Gastroesophageal sphincter (tissue), 2 donors: ENCODE measurements at regions not wholly inside any gene's neighbourhood (a gene's known extent, or its start where the extent isn't known, plus 50 kb on each side); places are given as distances from the start of the nearest gene placed in this dataset.

Experiments
- EP300 ChIP-seq: sonication (generic); formaldehyde crosslinking; IDR thresholded peaks from one replicate; pipeline ENCODE4 v1.6.1; 2017; ENCODE audit warnings: antibody characterized with exemption, mild to moderate bottlenecking
- POLR2A ChIP-seq, 2 donors: fragments of 450-650 bp; IDR thresholded peaks; one replicate each; pipeline ENCODE4 v1.6.1; 2017; ENCODE audit warnings: antibody characterized with exemption in 2 of 2, mild to moderate bottlenecking in 2 of 2, moderate library complexity in 1 of 2

DNA sequence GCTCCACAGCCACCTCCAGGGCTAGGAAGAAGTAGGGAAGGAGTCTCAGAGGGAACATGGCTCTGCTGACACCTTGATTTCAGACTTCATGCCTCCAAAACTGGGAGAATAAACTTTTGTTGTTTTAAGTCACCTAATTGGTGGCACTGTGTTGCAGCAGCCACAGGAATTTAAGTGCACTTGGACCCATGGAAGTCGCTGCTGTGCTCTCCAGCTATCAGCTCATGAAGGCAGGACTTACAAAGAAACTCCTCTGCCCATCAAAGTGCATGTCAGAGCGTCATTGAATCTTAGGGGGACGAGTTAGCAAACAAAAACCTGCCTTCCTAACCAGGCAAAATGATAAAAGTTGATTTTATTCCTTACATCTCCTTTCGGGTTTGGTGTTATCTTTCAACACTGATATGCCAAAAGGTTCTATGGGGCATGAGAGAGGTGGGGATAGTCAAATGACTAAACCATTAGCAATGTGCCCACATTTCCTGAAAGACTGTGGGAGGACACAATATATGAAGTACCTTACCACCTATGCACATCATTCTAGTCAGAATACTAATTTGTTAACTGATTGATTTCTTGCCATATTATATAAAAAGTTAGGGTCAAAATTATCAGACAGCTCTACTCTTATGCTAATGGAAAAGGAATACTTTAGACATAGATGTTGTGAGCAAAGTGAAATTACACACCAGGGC is 235.8 kb upstream of the TNP1 start:
- TF ChIP-seq EP300 (no peak), POLR2A (IDR thresholded peaks at IDR 0.05) (no peak)
